ENCODE measurements at regions not wholly inside any gene's neighbourhood (a gene's known extent, or its start where the extent isn't known, plus 50 kb on each side); places are given as distances from the start of the nearest gene placed in this dataset.

- no peak overlapping the region for H3K27ac ChIP-seq (replicated peaks; ENCODE audit: low read length)
- no peak overlapping the region for H3K4ac ChIP-seq (ENCODE audit: low read length)
These were observed 53.4 kb downstream of the FOXL3 start for GRCh38 chr7:343227-343822.

GRCh38 chr7:343864-344607, 54.1 kb downstream of the FOXL3 start:
- Histone ChIP-seq H3K4me2 (ENCODE audit: insufficient read depth, low read length, poor library complexity, severe bottlenecking) (no peak overlapping the region), H4K8ac (ENCODE audit: low read depth, low read length) (no peak overlapping the region), H3K9me3 (replicated peaks in 1 of 2; ENCODE audit: control insufficient read depth in 2 of 2, insufficient read depth in 1 of 2, low read depth in 1 of 2, low read length in 2 of 2) (peaks cover 0 to 3% of the 10 kb centered on the region in 2 donors), H2AFZ (ENCODE audit: low read length) (peak overlapping the region; percentile 43), H2AK5ac (ENCODE audit: low read depth, low read length) (peak overlapping the region; percentile 53), H3K4ac (ENCODE audit: low read length) (peak overlapping the region; percentile 90), H4K91ac (ENCODE audit: low read depth, low read length, poor library complexity) (peak overlapping the region; percentile 38), H3K23ac (ENCODE audit: low read depth, low read length, poor library complexity) (peak overlapping the region; percentile 46), H3K27ac (replicated peaks; ENCODE audit: low read length) (no peak overlapping the region), H3K14ac (ENCODE audit: low read length) (peak overlapping the region; percentile 28), H3K27me3 (ENCODE audit: control insufficient read depth in 3 of 3, insufficient read depth in 3 of 3, low read depth in 1 of 3, low read length in 3 of 3) (peaks cover 0 to 22% (median 0%) of the 10 kb centered on the region in 3 experiments), H2BK15ac (ENCODE audit: low read length) (peak overlapping the region; percentile 90), H2BK120ac (ENCODE audit: low read depth, low read length) (no peak overlapping the region), H3K4me1 (ENCODE audit: control insufficient read depth in 2 of 2, insufficient read depth in 1 of 2, low read depth in 1 of 2, low read length in 2 of 2) (peaks cover 4% of the 10 kb centered on the region in 2 donors), H2BK5ac (ENCODE audit: low read length) (peak overlapping the region; percentile 96), H3K79me1 (ENCODE audit: low read depth, low read length) (no peaks in the 10 kb centered on the region), H3K36me3 (replicated peaks in 1 of 2; ENCODE audit: control insufficient read depth in 2 of 2, insufficient read depth in 2 of 2, low read length in 2 of 2) (no peaks in the 10 kb centered on the region), H3K4me3 (ENCODE audit: low read length in 2 of 2) (no peak overlapping the region), H3K9ac (ENCODE audit: low read depth, low read length, poor library complexity) (peak overlapping the region; percentile 50), H3K18ac (ENCODE audit: low read length) (peak overlapping the region; percentile 76), H2BK12ac (ENCODE audit: low read length) (peak overlapping the region; percentile 75)
- no CpG with 5 or more reads among the region's 25 CpGs for WGBS, 2 donors (ENCODE audit: extremely low coverage in 2 of 2, insufficient read length in 2 of 2, insufficient replicate concordance in 1 of 2)
- DNase-seq (ENCODE audit: low spot score): no peak

More at GRCh38 chr7:343227-343822, 53.4 kb downstream of the FOXL3 start:
- Histone ChIP-seq H3K14ac (ENCODE audit: low read length) (peak overlapping the region; percentile 28), H2BK12ac (ENCODE audit: low read length) (peak overlapping the region; percentile 0), H4K91ac (ENCODE audit: low read depth, low read length, poor library complexity) (peak overlapping the region; percentile 38), H2AFZ (ENCODE audit: low read length) (peak overlapping the region; percentile 43), H3K4me2 (ENCODE audit: insufficient read depth, low read length, poor library complexity, severe bottlenecking) (no peak overlapping the region), H2BK15ac (ENCODE audit: low read length) (peak overlapping the region; percentile 90), H3K9ac (ENCODE audit: low read depth, low read length, poor library complexity) (peak overlapping the region; percentile 50), H2BK5ac (ENCODE audit: low read length) (peak overlapping the region; percentile 96), H3K4me3 (ENCODE audit: low read length in 2 of 2) (peak overlapping the region in 1 of 2 donors; percentile 53), H2BK120ac (ENCODE audit: low read depth, low read length) (no peak overlapping the region), H2AK5ac (ENCODE audit: low read depth, low read length) (peak overlapping the region; percentile 53), H3K4me1 (ENCODE audit: control insufficient read depth in 2 of 2, insufficient read depth in 1 of 2, low read depth in 1 of 2, low read length in 2 of 2) (peaks cover 4% of the 10 kb centered on the region in 2 donors), H4K8ac (ENCODE audit: low read depth, low read length) (no peak overlapping the region), H3K23ac (ENCODE audit: low read depth, low read length, poor library complexity) (no peak overlapping the region), H3K79me1 (ENCODE audit: low read depth, low read length) (no peaks in the 10 kb centered on the region), H3K9me3 (replicated peaks in 1 of 2; ENCODE audit: control insufficient read depth in 2 of 2, insufficient read depth in 1 of 2, low read depth in 1 of 2, low read length in 2 of 2) (peaks cover 0 to 3% of the 10 kb centered on the region in 2 donors), H3K18ac (ENCODE audit: low read length) (peak overlapping the region; percentile 76), H3K36me3 (replicated peaks in 1 of 2; ENCODE audit: control insufficient read depth in 2 of 2, insufficient read depth in 2 of 2, low read length in 2 of 2) (no peaks in the 10 kb centered on the region), H3K27me3 (ENCODE audit: control insufficient read depth in 3 of 3, insufficient read depth in 3 of 3, low read depth in 1 of 3, low read length in 3 of 3) (peaks cover 0 to 25% (median 0%) of the 10 kb centered on the region in 3 experiments)
- WGBS, 2 donors (ENCODE audit: extremely low coverage in 2 of 2, insufficient read length in 2 of 2, insufficient replicate concordance in 1 of 2): no CpG with 5 or more reads among the region's 33 CpGs
- DNase-seq (ENCODE audit: low spot score): no peak

- H3K4me2 ChIP-seq (ENCODE audit: insufficient read depth, low read length, poor library complexity, severe bottlenecking): no peak overlapping the region
- peaks cover 0 to 3% of the 10 kb centered on the region in 2 donors for H3K9me3 ChIP-seq (replicated peaks in 1 of 2; ENCODE audit: control insufficient read depth in 2 of 2, insufficient read depth in 1 of 2, low read depth in 1 of 2, low read length in 2 of 2)
- no peak overlapping the region for H3K14ac ChIP-seq (ENCODE audit: low read length)
- peak overlapping the region; percentile 96 for H2BK5ac ChIP-seq (ENCODE audit: low read length)
- H3K4ac ChIP-seq (ENCODE audit: low read length): no peak overlapping the region
- H4K8ac ChIP-seq (ENCODE audit: low read depth, low read length): no peak overlapping the region
- DNase-seq (ENCODE audit: low spot score): no peak
- peaks cover 4% of the 10 kb centered on the region in 2 donors for H3K4me1 ChIP-seq (ENCODE audit: control insufficient read depth in 2 of 2, insufficient read depth in 1 of 2, low read depth in 1 of 2, low read length in 2 of 2)
- no peak overlapping the region for H2BK15ac ChIP-seq (ENCODE audit: low read length)
- no CpG with 5 or more reads among the region's 15 CpGs for WGBS, 2 donors (ENCODE audit: extremely low coverage in 2 of 2, insufficient read length in 2 of 2, insufficient replicate concordance in 1 of 2)
- H3K36me3 ChIP-seq (replicated peaks in 1 of 2; ENCODE audit: control insufficient read depth in 2 of 2, insufficient read depth in 2 of 2, low read length in 2 of 2): no peaks in the 10 kb centered on the region
- H2AFZ ChIP-seq (ENCODE audit: low read length): no peak overlapping the region
- no peak overlapping the region for H2BK120ac ChIP-seq (ENCODE audit: low read depth, low read length)
- peak overlapping the region; percentile 46 for H3K23ac ChIP-seq (ENCODE audit: low read depth, low read length, poor library complexity)
- H3K27ac ChIP-seq (replicated peaks; ENCODE audit: low read length): no peak overlapping the region
- H2AK5ac ChIP-seq (ENCODE audit: low read depth, low read length): peak overlapping the region; percentile 53
- H4K91ac ChIP-seq (ENCODE audit: low read depth, low read length, poor library complexity): peak overlapping the region; percentile 2
- H3K18ac ChIP-seq (ENCODE audit: low read length): peak overlapping the region; percentile 76
- H3K79me1 ChIP-seq (ENCODE audit: low read depth, low read length): no peaks in the 10 kb centered on the region
- H3K9ac ChIP-seq (ENCODE audit: low read depth, low read length, poor library complexity): no peak overlapping the region
- H2BK12ac ChIP-seq (ENCODE audit: low read length): peak overlapping the region; percentile 75
- H3K4me3 ChIP-seq (ENCODE audit: low read length in 2 of 2): no peak overlapping the region
- H3K27me3 ChIP-seq (ENCODE audit: control insufficient read depth in 3 of 3, insufficient read depth in 3 of 3, low read depth in 1 of 3, low read length in 3 of 3): peaks cover 0 to 16% (median 0%) of the 10 kb centered on the region in 3 experiments
These were observed 54.6 kb downstream of the FOXL3 start for GRCh38 chr7:344608-344994.

Data from neuronal stem cell (in vitro differentiated cells).